Fibroblast of mammary gland (primary cell): ENCODE measurements at regions not wholly inside any gene's neighbourhood (a gene's known extent, or its start where the extent isn't known, plus 50 kb on each side); places are given as distances from the start of the nearest gene placed in this dataset.

Experiments used
- DNase-seq: peaks from one replicate; pipeline ENCODE4 v3.0.0-alpha.2; 2010; ENCODE audit warnings: low read depth
- H3K4me3 ChIP-seq: 2 replicates; pipeline ENCODE4 v1.5.1; 2011; ENCODE audit warnings: low read depth, mild to moderate bottlenecking, low read length, moderate library complexity; ENCODE audit not compliant: control insufficient read depth
- TF ChIP-seq, protein P1 (sequence below): conservative IDR thresholded peaks from 2 replicates; pipeline ENCODE4 v1.5.1; 2011; ENCODE audit warnings: low read depth, low read length, inconsistent platforms; ENCODE audit not compliant: control insufficient read depth, insufficient read depth

DNA sequence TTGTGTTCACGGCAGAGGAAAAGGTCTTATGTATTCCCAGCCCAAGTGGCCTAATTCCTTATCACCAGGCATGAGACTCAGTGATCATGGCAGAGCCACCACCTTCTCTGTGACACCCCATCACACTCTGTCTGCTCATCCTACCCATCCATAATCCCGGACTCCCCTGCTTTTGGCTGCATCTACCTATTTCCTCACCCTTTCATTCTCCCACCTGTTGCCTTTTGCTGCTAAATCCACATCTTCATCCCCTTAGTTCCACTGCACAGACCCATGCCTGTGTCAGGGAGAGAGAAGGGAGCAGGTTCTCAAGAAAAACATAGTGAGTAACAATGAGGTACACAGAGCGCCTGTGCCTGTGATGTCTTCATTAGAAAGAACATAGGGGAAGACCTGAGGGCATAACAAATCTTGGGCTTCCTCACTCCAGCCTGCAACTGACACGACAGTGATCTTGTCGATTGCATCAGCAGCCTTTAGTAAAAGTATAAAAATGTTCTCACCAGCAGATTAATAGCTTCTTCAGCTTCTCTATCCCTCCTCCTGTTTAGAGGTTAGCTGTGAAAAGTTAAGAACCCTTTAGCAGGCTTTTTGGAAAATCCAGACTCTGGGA lies 246.5 kb upstream of the SPRED2 start:
- DNase-seq: no peak
- no peak overlapping the region for H3K4me3 ChIP-seq
- TF ChIP-seq, protein P1, sequence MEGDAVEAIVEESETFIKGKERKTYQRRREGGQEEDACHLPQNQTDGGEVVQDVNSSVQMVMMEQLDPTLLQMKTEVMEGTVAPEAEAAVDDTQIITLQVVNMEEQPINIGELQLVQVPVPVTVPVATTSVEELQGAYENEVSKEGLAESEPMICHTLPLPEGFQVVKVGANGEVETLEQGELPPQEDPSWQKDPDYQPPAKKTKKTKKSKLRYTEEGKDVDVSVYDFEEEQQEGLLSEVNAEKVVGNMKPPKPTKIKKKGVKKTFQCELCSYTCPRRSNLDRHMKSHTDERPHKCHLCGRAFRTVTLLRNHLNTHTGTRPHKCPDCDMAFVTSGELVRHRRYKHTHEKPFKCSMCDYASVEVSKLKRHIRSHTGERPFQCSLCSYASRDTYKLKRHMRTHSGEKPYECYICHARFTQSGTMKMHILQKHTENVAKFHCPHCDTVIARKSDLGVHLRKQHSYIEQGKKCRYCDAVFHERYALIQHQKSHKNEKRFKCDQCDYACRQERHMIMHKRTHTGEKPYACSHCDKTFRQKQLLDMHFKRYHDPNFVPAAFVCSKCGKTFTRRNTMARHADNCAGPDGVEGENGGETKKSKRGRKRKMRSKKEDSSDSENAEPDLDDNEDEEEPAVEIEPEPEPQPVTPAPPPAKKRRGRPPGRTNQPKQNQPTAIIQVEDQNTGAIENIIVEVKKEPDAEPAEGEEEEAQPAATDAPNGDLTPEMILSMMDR: no peak

DNA sequence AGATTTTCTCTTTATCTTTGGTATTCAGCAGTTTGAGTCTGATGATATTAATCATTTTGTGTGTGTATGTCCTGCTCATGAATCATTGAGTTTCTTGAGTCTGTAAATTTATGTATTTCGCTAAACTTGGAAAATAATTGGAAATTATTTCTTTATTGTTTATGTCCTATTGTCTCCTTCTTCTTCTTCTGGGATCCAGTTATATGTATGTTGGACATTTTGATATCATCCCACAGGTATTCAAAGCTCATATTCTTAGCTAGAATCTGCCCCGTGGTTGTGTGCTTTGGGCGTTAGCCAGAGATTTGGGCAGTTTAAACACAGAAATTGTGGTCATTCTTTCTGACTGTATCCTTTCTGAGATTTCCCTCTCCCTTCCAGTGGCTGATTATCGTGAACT lies 243.0 kb upstream of the SPRED2 start:
- H3K4me3 ChIP-seq: no peak overlapping the region
- no peak for DNase-seq
- TF ChIP-seq, protein P1: no peak

DNA sequence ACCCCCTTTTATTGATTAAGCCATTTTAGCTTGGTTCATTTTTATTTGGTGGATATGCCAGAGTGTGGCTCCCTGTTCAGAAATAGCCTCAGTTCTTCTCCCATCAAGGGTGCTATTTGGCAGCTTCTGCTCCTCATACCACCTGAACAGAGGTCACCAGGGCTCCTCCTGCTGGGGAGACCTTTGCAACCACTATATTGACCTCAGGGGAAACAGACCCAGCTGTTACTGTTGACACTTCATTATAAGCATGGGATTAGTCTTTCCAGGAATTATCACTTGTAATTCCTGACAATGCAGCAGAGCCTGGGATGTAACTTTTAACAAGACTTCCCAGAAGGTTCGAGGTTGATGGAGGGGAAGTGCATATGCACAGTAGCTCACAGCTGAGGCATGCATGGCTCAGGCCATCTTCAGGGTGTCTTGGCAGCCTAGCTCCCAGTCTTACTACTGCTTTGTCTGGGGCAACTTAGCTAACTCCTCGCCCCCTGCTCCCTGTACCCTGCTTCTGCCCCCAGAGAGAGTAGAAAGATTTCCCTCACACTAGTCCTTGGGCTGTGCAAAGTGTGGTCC lies 239.4 kb upstream of the SPRED2 start:
- H3K4me3 ChIP-seq: no peak overlapping the region
- TF ChIP-seq, protein P1: no peak
- DNase-seq: no peak

DNA sequence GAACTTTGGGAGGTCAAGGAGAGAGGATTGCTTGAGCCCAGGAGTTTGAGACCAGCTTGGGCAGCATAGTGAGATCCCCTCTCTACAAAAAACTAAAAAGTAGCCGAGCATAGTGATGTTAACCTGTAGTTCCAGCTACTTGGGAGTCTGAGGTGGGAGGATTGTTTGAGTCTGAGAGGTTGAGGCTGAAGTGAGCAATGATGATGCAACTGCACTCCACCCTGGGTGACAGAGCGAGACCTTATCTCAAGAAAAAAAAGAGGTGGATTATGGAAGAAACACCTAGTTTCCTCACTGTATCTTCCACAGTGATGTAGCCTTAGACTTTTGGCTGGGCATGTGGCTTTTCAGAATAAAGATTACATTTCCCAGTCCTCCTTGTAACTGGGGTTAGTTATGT lies 237.2 kb upstream of the SPRED2 start:
- no peak overlapping the region for H3K4me3 ChIP-seq
- DNase-seq: no peak
- TF ChIP-seq, protein P1: no peak

DNA sequence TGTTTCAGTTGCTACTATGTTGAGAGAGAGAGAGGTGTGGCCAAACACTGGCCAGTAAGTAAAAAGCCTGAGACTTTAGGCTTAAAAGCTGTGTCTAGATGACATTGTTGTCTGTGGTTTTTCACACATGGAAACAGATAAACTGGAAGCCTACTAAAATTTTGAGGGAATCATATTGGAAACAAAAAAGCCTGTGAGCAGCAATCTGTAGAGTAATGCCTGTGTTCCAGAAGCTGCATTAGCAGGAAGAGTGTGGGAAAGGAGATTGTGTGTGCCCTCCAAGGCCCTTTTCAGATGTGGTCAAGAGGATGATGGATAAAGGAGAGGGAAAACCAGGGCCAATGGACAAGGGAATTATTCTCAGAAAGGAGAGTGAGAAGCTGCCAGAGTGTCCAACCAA lies 236.3 kb upstream of the SPRED2 start:
- no peak overlapping the region for H3K4me3 ChIP-seq
- no peak for DNase-seq
- TF ChIP-seq, protein P1: no peak

DNA sequence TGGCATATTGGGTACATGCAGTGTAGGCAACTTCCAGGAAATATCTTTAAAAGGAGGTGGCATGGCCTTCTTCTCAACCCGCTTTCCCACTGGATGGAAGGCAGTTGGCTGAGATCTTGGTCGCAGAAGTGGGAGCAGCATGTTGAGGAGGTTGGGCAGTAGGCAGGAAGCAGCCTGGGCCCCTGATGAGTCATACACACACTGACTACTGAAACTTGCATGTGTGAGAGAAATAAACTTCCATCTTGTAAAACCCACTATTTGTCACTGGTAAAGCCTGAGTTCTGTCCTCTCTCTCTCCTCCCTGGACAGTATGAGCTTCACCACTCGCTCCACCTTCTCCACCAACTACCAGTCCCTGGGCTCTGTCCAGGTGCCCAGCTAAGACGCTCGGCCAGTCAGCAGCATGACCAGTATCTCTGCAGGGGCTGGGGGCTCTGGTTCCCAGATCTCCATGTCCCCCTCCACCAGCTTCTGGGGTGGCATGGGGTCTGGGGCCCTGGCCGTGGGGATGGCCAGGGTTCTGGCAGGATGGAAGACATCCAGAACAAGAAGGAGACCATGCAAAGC lies 233.8 kb upstream of the SPRED2 start:
- peak; percentile 58 for DNase-seq
- H3K4me3 ChIP-seq: no peak overlapping the region
- TF ChIP-seq, protein P1: no peak
